A549 (cell line): ENCODE measurements at regions not wholly inside any gene's neighbourhood (a gene's known extent, or its start where the extent isn't known, plus 50 kb on each side); places are given as distances from the start of the nearest gene placed in this dataset.
"Not testable (repeated sequence)": the region's sequence is repeated elsewhere in the genome, so short reads cannot be mapped to it uniquely, and the experiment has no call there.

ENCODE experiments used
- BHLHE40 ChIP-seq: IDR thresholded peaks from 2 replicates; pipeline ENCODE4 v1.6.1; 2012; ENCODE audit warnings: low read depth, low read length, inconsistent platforms
- CHD2 ChIP-seq: fragments of 150-350 bp; IDR thresholded peaks from 2 replicates; pipeline ENCODE4 v1.6.1; 2014; ENCODE audit warnings: low read length; ENCODE audit not compliant: partially characterized antibody
- CTCF ChIP-seq: fragments of >200 bp; sonication (Bioruptor Twin); formaldehyde crosslinking; IDR thresholded peaks from 3 replicates; pipeline ENCODE4 v1.5.1; 2016
- FOXS1 ChIP-seq: fragments of 250-450 bp; sonication (Bioruptor Pico); IDR thresholded peaks from 2 replicates; pipeline ENCODE4 v1.5.0; 2020; ENCODE audit warnings: mild to moderate bottlenecking, moderate library complexity
- HOXB5 ChIP-seq: fragments of 250-450 bp; sonication (Bioruptor Pico); IDR thresholded peaks from 2 replicates; pipeline ENCODE4 v1.5.0; 2020; ENCODE audit warnings: mild to moderate bottlenecking, moderate library complexity
- JUN ChIP-seq, 2 experiments: fragments of >200 bp; sonication (Bioruptor Twin); formaldehyde crosslinking; IDR thresholded peaks; 2 replicates in 1 of 2; 3 replicates in 1 of 2; pipeline ENCODE4 v1.6.1; 2016 to 2017
- PBX3 ChIP-seq: IDR thresholded peaks from 2 replicates; pipeline ENCODE4 v1.6.1; 2012
- POLR2A ChIP-seq: IDR thresholded peaks from 2 replicates; pipeline ENCODE4 v1.6.1; 2012; ENCODE audit warnings: mild to moderate bottlenecking, low read length
- RAD21 ChIP-seq, 2 experiments: fragments of >200 bp in 1 of 2; sonication (Bioruptor Twin) in 1 of 2; formaldehyde crosslinking in 1 of 2; IDR thresholded peaks in 1 of 2; conservative IDR thresholded peaks in 1 of 2; 2 replicates in 1 of 2; 3 replicates in 1 of 2; pipeline ENCODE4 v1.6.1; 2012 to 2018; ENCODE audit warnings: inconsistent platforms in 1 of 2
- REST ChIP-seq: fragments of 200-600 bp; sonication (generic); IDR thresholded peaks from 2 replicates; pipeline ENCODE4 v1.6.1; 2016; ENCODE audit warnings: antibody characterized with exemption, mild to moderate bottlenecking, moderate library complexity
- USF2 ChIP-seq: fragments of 450-650 bp; IDR thresholded peaks from 2 replicates; pipeline ENCODE4 v1.6.1; 2014; ENCODE audit warnings: antibody characterized with exemption
- ZFP36 ChIP-seq: fragments of 450-650 bp; IDR thresholded peaks from 2 replicates; pipeline ENCODE4 v1.6.1; 2014; ENCODE audit warnings: borderline replicate concordance; ENCODE audit not compliant: partially characterized antibody

- TF ChIP-seq HOXB5 (CRISPR knock-in tag); BHLHE40; POLR2A; USF2; JUN (IDR thresholded peaks at IDR 0.05); FOXS1; PBX3; REST; ZFP36; CHD2: not testable (repeated sequence)
- TF ChIP-seq CTCF (peak; percentile 19; the same call in 1 of the 3 replicates), RAD21 (conservative IDR thresholded peaks at IDR 0.05 in 1 of 2, IDR thresholded peaks at IDR 0.05 in 1 of 2) (peak in 1 of 2 experiments; percentile 27; a peak in 1 of 5 replicates)
These were observed 332.0 kb downstream of the ZNF248 start for GRCh38 chr10:37525410-37525809.
